ENCODE measurements at regions not wholly inside any gene's neighbourhood (a gene's known extent, or its start where the extent isn't known, plus 50 kb on each side); places are given as distances from the start of the nearest gene placed in this dataset.

DNA sequence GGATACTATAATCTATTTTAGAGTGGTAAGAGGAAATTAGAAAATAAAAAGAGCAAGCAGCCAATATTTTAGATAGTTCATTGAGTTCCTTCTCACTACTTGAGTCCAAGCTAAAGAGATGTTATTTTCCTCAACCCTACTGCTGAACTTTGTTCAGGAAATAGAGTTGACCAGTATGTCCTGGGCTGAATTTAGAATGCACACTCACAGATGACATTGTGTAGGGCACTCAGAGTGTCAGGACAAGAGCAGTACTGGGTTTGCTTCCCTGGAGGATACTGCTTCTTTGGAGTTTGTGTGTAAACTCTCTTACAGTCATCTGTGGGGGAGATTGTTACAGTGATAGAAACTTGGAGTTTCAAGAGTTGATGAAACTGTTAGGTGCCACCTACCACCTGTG, 80.0 kb upstream of the AGBL1 start:
- Histone ChIP-seq H3K27ac (ENCODE audit: low read depth, low read length) (no peak overlapping the region), H3K4me3 (ENCODE audit: low read length) (no peak overlapping the region), H3K4me2 (ENCODE audit: low read length) (no peak overlapping the region)

GRCh38 chr15:86001200-86001599, 78.5 kb upstream of the AGBL1 start:
- no peak overlapping the region for H3K18ac ChIP-seq (ENCODE audit: low read length)
- H2BK120ac ChIP-seq (ENCODE audit: low read depth, low read length): no peak overlapping the region
- H3K79me2 ChIP-seq (ENCODE audit: control insufficient read depth, insufficient read depth, low read length): no peaks in the 10 kb centered on the region
- no peak overlapping the region for H4K5ac ChIP-seq (ENCODE audit: low read length)
- H3K4me1 ChIP-seq (ENCODE audit: control insufficient read depth, low read depth, low read length): no peaks in the 10 kb centered on the region
- H3K4me2 ChIP-seq (ENCODE audit: low read length): no peak overlapping the region
- no peak overlapping the region for H3K27ac ChIP-seq (ENCODE audit: low read depth, low read length)
- no peaks in the 10 kb centered on the region for H3K27me3 ChIP-seq (ENCODE audit: insufficient read depth, low read length, poor library complexity)
- no peak overlapping the region for H2AK5ac ChIP-seq (ENCODE audit: low read length)
- no CpG with 5 or more reads among the region's 4 CpGs for WGBS (ENCODE audit: extremely low coverage, insufficient coverage, low lambda C conversion rate)
- DNase-seq: no peak
- no peak overlapping the region for H2BK5ac ChIP-seq (ENCODE audit: low read length)
- H3K4ac ChIP-seq (ENCODE audit: low read depth, low read length): no peak overlapping the region
- no peak overlapping the region for H3K4me3 ChIP-seq (ENCODE audit: low read length)
- H3K56ac ChIP-seq (ENCODE audit: low read length): no peak overlapping the region
- no peak overlapping the region for H2BK15ac ChIP-seq (replicated peaks; ENCODE audit: low read depth)
- H3K23ac ChIP-seq (ENCODE audit: low read length): no peak overlapping the region
- no peaks in the 10 kb centered on the region for H3K36me3 ChIP-seq (ENCODE audit: control insufficient read depth, insufficient read depth, low read length)
- H3K9ac ChIP-seq (ENCODE audit: low read length): no peak overlapping the region
- H4K8ac ChIP-seq (ENCODE audit: low read depth, low read length): no peak overlapping the region
- no peaks in the 10 kb centered on the region for H3K79me1 ChIP-seq (ENCODE audit: low read length)

More for the DNA sequence above, 80.0 kb upstream of the AGBL1 start:
- no peak for DNase-seq
- H2BK15ac ChIP-seq (replicated peaks; ENCODE audit: low read depth): no peak overlapping the region
- H3K23ac ChIP-seq (ENCODE audit: low read length): no peak overlapping the region
- no peaks in the 10 kb centered on the region for H3K36me3 ChIP-seq (ENCODE audit: control insufficient read depth, insufficient read depth, low read length)
- H2BK5ac ChIP-seq (ENCODE audit: low read length): no peak overlapping the region
- H3K18ac ChIP-seq (ENCODE audit: low read length): no peak overlapping the region
- H3K79me2 ChIP-seq (ENCODE audit: control insufficient read depth, insufficient read depth, low read length): no peaks in the 10 kb centered on the region
- H2AK5ac ChIP-seq (ENCODE audit: low read length): no peak overlapping the region
- no peaks in the 10 kb centered on the region for H3K4me1 ChIP-seq (ENCODE audit: control insufficient read depth, low read depth, low read length)
- H3K9ac ChIP-seq (ENCODE audit: low read length): no peak overlapping the region
- H4K5ac ChIP-seq (ENCODE audit: low read length): no peak overlapping the region
- H4K8ac ChIP-seq (ENCODE audit: low read depth, low read length): no peak overlapping the region
- H2BK120ac ChIP-seq (ENCODE audit: low read depth, low read length): no peak overlapping the region
- H3K56ac ChIP-seq (ENCODE audit: low read length): no peak overlapping the region
- H3K4ac ChIP-seq (ENCODE audit: low read depth, low read length): no peak overlapping the region
- no peaks in the 10 kb centered on the region for H3K27me3 ChIP-seq (ENCODE audit: insufficient read depth, low read length, poor library complexity)
- no peaks in the 10 kb centered on the region for H3K79me1 ChIP-seq (ENCODE audit: low read length)

GRCh38 chr15:86002444-86002843, 77.2 kb upstream of the AGBL1 start:
- Histone ChIP-seq H3K79me2 (ENCODE audit: control insufficient read depth, insufficient read depth, low read length) (no peaks in the 10 kb centered on the region), H3K27me3 (ENCODE audit: insufficient read depth, low read length, poor library complexity) (no peaks in the 10 kb centered on the region), H4K5ac (ENCODE audit: low read length) (no peak overlapping the region), H3K27ac (ENCODE audit: low read depth, low read length) (no peak overlapping the region), H3K4me2 (ENCODE audit: low read length) (no peak overlapping the region), H3K4ac (ENCODE audit: low read depth, low read length) (no peak overlapping the region), H3K4me1 (ENCODE audit: control insufficient read depth, low read depth, low read length) (no peaks in the 10 kb centered on the region), H2AK5ac (ENCODE audit: low read length) (no peak overlapping the region), H2BK15ac (replicated peaks; ENCODE audit: low read depth) (no peak overlapping the region), H2BK5ac (ENCODE audit: low read length) (no peak overlapping the region), H3K18ac (ENCODE audit: low read length) (no peak overlapping the region), H3K36me3 (ENCODE audit: control insufficient read depth, insufficient read depth, low read length) (no peaks in the 10 kb centered on the region), H3K56ac (ENCODE audit: low read length) (no peak overlapping the region), H4K8ac (ENCODE audit: low read depth, low read length) (no peak overlapping the region), H3K79me1 (ENCODE audit: low read length) (no peaks in the 10 kb centered on the region), H3K9ac (ENCODE audit: low read length) (no peak overlapping the region), H2BK120ac (ENCODE audit: low read depth, low read length) (no peak overlapping the region), H3K4me3 (ENCODE audit: low read length) (no peak overlapping the region), H3K23ac (ENCODE audit: low read length) (no peak overlapping the region)
- no peak for DNase-seq

DNA sequence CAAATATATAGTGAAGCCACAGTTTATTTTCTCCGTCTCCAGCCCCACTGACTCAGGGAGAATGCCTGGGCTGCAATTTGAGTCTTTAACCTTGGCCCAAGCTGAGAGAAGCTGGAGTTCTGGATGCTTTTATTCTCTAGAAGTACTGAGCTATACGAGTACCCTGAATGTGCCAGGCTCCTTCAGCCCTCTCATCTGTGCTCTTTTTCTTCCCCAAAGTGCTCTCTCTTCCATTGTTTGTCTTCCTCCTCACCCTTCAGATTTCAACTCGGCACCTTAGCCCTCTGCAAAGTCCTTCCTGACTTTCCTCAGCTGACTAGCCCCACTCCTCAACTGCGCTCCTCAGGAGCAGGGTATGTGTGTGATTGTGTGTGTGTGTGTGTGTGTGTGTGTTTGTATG, 75.6 kb upstream of the AGBL1 start:
- H3K4me2 ChIP-seq (ENCODE audit: low read length): no peak overlapping the region

DNA sequence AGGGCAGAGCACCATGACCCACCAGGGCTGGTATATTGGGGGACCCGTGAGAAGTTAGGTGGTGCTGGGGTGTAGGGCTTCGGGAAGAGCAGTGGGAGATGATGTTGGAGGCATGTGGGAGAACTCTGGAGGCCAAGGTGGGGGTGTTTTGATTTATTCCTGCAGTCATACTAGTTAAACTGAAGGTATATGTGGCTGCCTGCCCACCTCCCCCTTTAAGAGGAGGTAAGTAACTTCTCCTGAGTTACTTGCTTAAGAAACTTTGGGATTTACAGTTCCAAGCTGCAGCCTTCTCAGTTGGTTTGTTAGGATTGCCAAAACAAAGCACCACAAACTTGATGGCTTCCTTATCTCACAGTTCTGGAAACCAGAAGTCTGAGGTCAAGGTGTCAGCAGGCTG, 73.1 kb upstream of the AGBL1 start:
- Histone ChIP-seq H3K4ac (ENCODE audit: low read depth, low read length) (no peak overlapping the region), H4K5ac (ENCODE audit: low read length) (no peak overlapping the region), H3K27me3 (ENCODE audit: insufficient read depth, low read length, poor library complexity) (no peaks in the 10 kb centered on the region), H2AK5ac (ENCODE audit: low read length) (no peak overlapping the region), H3K4me2 (ENCODE audit: low read length) (no peak overlapping the region), H3K56ac (ENCODE audit: low read length) (no peak overlapping the region), H2BK120ac (ENCODE audit: low read depth, low read length) (no peak overlapping the region), H2BK15ac (replicated peaks; ENCODE audit: low read depth) (no peak overlapping the region), H3K18ac (ENCODE audit: low read length) (no peak overlapping the region), H3K4me3 (ENCODE audit: low read length) (no peak overlapping the region), H3K23ac (ENCODE audit: low read length) (no peak overlapping the region), H2BK5ac (ENCODE audit: low read length) (no peak overlapping the region), H3K9ac (ENCODE audit: low read length) (no peak overlapping the region), H4K8ac (ENCODE audit: low read depth, low read length) (no peak overlapping the region), H3K4me1 (ENCODE audit: control insufficient read depth, low read depth, low read length) (no peaks in the 10 kb centered on the region), H3K79me1 (ENCODE audit: low read length) (no peaks in the 10 kb centered on the region), H3K27ac (ENCODE audit: low read depth, low read length) (no peak overlapping the region), H3K36me3 (ENCODE audit: control insufficient read depth, insufficient read depth, low read length) (no peaks in the 10 kb centered on the region), H3K79me2 (ENCODE audit: control insufficient read depth, insufficient read depth, low read length) (no peaks in the 10 kb centered on the region)
- no CpG with 5 or more reads among the region's 2 CpGs for WGBS (ENCODE audit: extremely low coverage, insufficient coverage, low lambda C conversion rate)
- DNase-seq: no peak

More for the DNA sequence above, 75.6 kb upstream of the AGBL1 start:
- no peak overlapping the region for H3K56ac ChIP-seq (ENCODE audit: low read length)
- H2AK5ac ChIP-seq (ENCODE audit: low read length): no peak overlapping the region
- no peak overlapping the region for H3K9ac ChIP-seq (ENCODE audit: low read length)
- no peak overlapping the region for H3K27ac ChIP-seq (ENCODE audit: low read depth, low read length)
- no peak overlapping the region for H2BK120ac ChIP-seq (ENCODE audit: low read depth, low read length)
- H2BK5ac ChIP-seq (ENCODE audit: low read length): no peak overlapping the region
- H3K4me1 ChIP-seq (ENCODE audit: control insufficient read depth, low read depth, low read length): no peaks in the 10 kb centered on the region
- no peaks in the 10 kb centered on the region for H3K79me1 ChIP-seq (ENCODE audit: low read length)
- no peak for DNase-seq
- no peak overlapping the region for H3K4ac ChIP-seq (ENCODE audit: low read depth, low read length)
- H2BK15ac ChIP-seq (replicated peaks; ENCODE audit: low read depth): no peak overlapping the region
- no peaks in the 10 kb centered on the region for H3K36me3 ChIP-seq (ENCODE audit: control insufficient read depth, insufficient read depth, low read length)
- no peak overlapping the region for H3K23ac ChIP-seq (ENCODE audit: low read length)
- no peaks in the 10 kb centered on the region for H3K79me2 ChIP-seq (ENCODE audit: control insufficient read depth, insufficient read depth, low read length)
- no peak overlapping the region for H3K18ac ChIP-seq (ENCODE audit: low read length)
- H4K8ac ChIP-seq (ENCODE audit: low read depth, low read length): no peak overlapping the region
- no peak overlapping the region for H3K4me3 ChIP-seq (ENCODE audit: low read length)
- no CpG with 5 or more reads among the region's 4 CpGs for WGBS (ENCODE audit: extremely low coverage, insufficient coverage, low lambda C conversion rate)
- H3K27me3 ChIP-seq (ENCODE audit: insufficient read depth, low read length, poor library complexity): no peaks in the 10 kb centered on the region
- H4K5ac ChIP-seq (ENCODE audit: low read length): no peak overlapping the region

DNA sequence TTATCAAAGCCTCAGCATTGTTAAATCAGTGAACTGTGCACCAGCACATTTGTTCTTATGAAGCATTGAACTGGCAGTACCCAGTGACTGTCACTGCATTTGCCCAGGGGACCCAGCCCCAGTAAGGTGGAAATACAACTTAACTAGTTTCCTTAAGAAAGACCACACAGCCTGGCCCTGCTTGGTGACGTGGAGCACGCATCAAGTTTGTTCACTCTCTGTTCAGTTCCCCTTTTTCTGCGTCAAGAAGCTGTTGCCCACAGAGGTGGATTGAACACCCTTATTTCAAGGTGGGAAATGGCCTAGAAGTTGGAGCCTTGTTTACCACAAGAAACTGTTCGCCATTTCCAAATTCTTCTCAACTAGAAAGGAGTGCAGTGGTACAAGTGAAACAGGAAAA, 69.9 kb upstream of the AGBL1 start:
- Histone ChIP-seq H4K5ac (ENCODE audit: low read length) (no peak overlapping the region), H3K56ac (ENCODE audit: low read length) (no peak overlapping the region), H2AK5ac (ENCODE audit: low read length) (no peak overlapping the region), H3K4me2 (ENCODE audit: low read length) (no peak overlapping the region), H2BK15ac (replicated peaks; ENCODE audit: low read depth) (no peak overlapping the region), H3K27ac (ENCODE audit: low read depth, low read length) (no peak overlapping the region), H3K79me2 (ENCODE audit: control insufficient read depth, insufficient read depth, low read length) (no peaks in the 10 kb centered on the region), H3K18ac (ENCODE audit: low read length) (no peak overlapping the region), H3K79me1 (ENCODE audit: low read length) (no peaks in the 10 kb centered on the region), H3K27me3 (ENCODE audit: insufficient read depth, low read length, poor library complexity) (no peaks in the 10 kb centered on the region), H3K4me1 (ENCODE audit: control insufficient read depth, low read depth, low read length) (no peaks in the 10 kb centered on the region), H2BK120ac (ENCODE audit: low read depth, low read length) (no peak overlapping the region), H3K4ac (ENCODE audit: low read depth, low read length) (no peak overlapping the region), H3K9ac (ENCODE audit: low read length) (no peak overlapping the region), H4K8ac (ENCODE audit: low read depth, low read length) (no peak overlapping the region), H3K23ac (ENCODE audit: low read length) (no peak overlapping the region), H2BK5ac (ENCODE audit: low read length) (no peak overlapping the region), H3K4me3 (ENCODE audit: low read length) (no peak overlapping the region), H3K36me3 (ENCODE audit: control insufficient read depth, insufficient read depth, low read length) (no peaks in the 10 kb centered on the region)
- no CpG with 5 or more reads among the region's 4 CpGs for WGBS (ENCODE audit: extremely low coverage, insufficient coverage, low lambda C conversion rate)
- no peak for DNase-seq
